Stimulated activated CD4-positive, alpha-beta T cell treated with anti-CD3 and anti-CD28 coated beads, Interleukin-1b, Interleukin-23, amount 100 ng/mL, for 48 hours (primary cell): ENCODE measurements at regions not wholly inside any gene's neighbourhood (a gene's known extent, or its start where the extent isn't known, plus 50 kb on each side); places are given as distances from the start of the nearest gene placed in this dataset.
"Not testable (repeated sequence)": the region's sequence is repeated elsewhere in the genome, so short reads cannot be mapped to it uniquely, and the experiment has no call there.

Source experiments
- DNase-seq: peaks from one replicate; pipeline ENCODE4 v3.0.0-alpha.2; 2020

DNA sequence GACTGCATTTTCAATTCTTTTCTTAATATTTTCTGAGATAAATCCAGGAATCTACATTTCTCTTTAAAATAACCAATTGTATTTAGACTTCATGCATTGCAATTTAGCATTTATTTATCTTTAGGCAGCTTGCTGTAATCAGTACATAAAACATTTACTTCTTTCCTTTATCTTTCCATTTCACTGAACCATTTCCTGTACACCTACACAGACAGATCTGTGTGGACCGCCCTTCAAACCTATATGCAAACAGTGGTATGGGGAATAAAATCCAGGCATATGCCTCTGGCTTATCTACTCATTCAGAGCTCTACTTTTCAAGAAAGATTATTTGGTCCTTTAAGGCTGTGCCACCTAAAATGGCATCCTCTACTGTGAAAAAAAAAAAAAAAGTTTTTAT, 640.0 kb downstream of the MAT2B start:
- no peak for DNase-seq

DNA sequence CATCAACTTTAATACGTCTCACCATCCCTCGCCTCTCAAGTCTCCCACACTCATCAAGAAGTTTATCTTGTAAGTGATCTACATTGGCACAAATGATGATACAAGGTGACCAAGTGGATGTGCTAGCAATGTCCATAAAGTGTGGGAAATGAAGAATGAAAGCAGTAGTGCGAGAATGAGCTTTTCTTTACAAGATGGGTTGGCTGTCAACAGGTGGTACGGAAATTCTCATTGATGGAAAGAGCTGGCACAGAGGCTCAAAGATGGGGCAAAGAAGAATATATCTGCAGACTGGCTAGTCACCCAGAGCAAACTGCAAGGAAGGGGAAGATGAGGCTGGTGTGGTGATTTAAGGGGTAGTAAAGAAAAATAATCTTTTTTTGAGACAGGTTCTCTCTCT, 640.8 kb downstream of the MAT2B start:
- no peak for DNase-seq

DNA sequence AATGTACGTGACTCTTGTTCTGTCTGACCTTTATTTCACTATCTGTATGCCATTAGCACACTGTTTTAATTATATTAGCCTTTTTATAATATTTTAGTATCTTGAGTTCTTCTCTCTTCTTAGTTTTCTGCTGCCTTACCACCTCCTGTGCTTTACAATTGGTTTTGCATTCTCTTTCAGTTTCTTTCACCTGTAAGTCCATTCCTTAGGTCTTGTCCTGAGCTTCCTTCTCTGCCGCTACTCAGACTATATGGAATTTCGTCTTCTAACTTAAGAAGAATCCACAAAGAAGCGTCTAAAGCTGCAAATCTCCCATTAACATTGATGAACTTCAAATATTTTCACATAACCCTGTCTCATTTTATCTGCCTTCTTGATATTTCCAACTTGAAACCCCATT, 642.9 kb downstream of the MAT2B start:
- no peak for DNase-seq

DNA sequence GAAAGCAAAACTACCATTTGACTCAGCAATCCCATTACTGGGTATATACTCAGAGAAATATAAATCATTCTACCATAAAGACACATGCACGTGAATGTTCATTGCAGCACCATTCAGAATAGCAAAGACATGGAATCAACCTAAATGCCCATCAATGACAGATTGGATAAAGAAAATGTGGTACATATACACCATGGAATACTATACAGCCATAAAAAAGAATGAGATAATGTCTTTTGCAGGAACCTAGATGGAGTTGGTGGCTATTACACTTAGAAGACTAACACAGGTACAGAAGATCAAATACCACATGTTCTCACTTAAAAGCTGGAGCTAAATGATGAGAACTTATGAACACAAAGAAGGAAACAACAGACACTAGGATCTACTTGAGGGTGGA, 647.1 kb downstream of the MAT2B start:
- not testable (repeated sequence) for DNase-seq

DNA sequence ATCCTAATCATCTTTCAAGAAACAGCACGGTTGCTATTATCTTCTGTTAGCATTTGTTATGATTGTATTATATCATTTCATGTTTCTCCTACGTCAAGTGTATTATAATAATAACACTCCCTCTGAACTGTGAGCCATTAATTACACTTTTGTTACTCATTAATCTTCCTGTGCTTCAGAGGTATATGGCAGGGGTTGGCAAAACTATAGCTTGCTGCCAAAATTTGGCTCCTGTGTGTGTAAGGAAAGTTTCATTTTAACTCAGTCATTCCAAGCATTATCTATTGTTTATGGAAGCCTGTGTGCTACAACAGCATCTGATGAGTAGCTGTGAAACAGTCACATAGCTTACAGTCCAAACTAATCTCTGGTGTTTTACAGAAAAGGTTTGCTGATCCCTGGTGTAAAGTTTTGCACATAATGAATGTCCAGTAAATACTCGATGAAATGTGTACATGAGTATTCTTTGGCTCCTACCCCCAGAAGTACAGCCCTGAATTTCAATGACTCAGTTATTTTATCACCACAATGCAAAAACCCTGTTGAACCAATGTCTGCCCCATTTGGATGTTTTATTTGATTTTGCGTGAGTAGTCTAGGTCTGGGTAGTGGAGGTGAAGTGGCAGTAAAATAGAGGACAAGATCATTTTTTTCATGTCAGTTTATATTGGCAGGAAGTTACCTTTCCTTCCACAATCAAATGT, 648.2 kb downstream of the MAT2B start:
- no peak for DNase-seq

DNA sequence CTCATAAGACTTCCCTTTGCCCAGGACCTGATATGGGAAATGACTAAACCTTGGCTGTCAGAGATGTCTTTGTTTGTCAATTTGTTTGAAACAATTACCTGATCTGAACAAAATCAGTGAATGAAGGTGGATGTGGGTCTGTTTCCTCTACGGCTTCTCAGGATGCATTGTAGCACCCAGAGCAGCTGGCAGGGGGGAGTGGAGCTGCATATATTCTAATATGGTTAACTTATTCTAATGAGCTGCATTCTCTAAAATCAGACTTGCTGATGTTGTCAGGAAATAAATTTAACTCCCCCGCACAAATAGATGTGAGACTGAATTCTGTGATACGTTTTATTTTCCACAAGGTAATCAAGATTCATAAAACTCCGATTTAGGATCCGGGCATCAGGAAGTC, 665.4 kb downstream of the MAT2B start:
- no peak for DNase-seq

DNA sequence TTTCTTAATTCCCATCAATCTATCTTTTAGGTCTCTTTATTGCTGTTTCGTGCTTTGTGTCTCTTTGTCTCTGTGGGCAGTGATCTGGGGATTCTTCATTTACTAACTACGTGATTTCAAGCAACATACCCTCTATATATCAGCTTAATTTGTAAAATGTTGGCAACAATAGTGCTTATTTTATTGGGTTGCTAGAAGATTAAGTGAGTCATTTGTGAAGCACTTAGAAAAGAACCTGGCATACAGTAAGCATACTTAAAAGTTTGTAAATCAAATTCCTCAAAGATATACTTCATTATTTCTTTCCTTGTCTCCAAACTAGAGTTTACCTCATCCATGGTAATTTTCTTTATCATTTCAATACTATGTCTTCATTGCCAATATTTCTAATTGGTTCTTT, 669.7 kb downstream of the MAT2B start:
- DNase-seq, result no peak

DNA sequence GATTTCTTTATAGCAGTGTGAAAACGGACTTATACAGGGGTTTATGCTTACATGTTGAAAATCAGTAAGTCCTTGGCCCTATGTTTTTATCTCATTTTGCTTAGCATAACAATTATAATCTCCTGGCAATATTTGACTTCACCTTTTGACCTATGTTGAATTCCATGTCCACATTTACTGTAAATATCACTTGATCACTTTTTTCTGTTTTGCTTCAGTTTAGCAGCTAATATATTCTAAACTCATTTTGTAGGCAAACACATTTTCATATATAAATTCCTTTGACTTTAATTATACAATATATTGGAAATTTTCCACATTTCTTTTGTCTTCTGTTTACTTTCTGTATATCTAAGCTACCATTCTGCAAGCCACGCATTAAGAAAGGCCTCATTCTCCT, 674.0 kb downstream of the MAT2B start:
- no peak for DNase-seq

DNA sequence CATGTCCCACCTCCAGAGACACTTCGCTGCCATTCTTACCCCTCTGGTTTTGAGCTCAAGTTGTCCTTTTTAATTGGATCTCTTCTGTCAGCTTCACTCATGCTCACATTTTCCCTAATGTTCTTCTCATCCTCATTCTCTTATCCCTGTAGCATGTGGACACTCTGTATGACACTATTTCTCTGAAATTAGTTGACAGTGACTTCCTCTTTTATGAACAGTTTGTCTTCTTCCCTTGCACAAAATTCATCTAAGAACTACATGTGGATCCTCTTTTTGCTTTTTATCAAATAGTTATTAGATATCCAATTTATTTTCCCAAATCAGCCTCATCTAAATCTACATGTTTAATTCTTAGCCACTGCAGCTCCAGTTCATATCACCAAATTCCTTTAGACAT, 676.2 kb downstream of the MAT2B start:
- no peak for DNase-seq

DNA sequence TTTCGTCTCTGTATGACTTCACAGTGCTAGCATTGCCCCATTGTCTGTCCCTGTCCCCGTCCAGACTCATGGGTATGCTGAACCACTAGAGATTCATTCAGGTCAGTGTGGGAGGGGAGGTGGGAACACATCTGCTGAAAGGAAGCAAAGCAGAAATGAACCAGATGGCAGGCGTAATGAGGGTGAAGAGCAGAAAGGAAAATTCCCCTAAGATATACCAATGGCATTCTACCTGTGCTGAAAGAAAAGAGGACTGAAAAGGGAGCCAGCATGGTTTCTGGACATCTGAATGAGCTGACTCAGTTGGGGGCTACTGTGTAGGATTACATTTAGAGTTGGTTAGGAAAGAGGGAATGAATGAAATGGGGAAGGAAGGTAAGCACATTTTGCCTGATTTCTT, 678.7 kb downstream of the MAT2B start:
- no peak for DNase-seq

DNA sequence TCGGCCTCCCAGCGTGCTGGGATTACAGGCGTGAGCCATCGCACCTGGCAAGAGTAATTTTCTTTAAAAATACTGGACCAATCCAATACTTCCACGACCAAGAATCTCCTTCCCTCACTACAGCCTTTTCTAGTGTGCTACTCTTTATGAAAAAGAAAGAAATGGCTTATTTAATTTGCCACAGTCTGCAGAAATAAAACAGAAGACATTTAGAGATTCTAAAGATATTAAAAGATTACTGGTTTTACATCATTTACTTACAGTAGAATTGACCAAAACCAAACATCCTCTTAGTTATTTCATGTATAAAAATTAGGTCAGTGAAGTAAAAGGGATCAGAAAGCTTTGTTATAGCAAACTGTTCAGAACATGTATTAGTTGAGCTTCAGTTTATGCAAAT, 679.6 kb downstream of the MAT2B start:
- DNase-seq, result no peak

DNA sequence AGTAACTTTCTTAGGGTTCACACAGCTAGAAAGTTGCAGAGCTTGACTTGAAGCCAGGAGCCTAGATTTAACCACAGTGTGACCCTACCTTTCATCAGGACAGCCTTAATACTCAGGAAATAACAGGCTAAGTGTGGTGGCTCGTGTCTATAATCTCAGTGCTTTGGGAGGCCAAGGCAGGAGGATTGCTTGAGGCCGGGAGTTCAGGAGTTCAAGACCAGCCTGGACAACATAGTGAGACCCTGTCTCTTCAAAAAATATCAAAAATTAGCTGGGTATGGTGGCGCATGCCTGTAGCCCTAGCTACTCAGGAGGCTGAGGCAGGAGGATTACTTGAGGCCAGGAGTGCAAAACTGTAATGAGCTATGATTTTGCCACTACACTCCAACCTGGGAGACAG, 681.1 kb downstream of the MAT2B start:
- DNase-seq, result no peak

DNA sequence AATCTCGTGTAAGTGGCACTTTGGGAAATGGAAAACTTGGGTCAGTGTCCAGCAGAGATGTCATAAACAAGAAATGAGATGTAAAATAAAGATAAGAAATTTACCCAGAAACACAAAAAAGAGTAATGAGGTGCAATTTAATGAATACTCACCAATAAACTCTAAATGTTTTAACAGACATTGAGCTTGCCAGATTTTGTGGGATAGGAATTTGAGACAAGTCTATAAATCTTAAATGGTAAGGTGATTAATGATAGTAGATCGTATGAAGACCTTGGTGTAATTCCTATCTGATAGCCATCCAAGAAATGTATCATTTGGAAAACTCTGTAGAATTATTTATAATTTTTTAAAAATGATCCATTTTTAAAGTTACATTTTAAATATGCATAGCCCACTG, 682.4 kb downstream of the MAT2B start:
- DNase-seq, result no peak

DNA sequence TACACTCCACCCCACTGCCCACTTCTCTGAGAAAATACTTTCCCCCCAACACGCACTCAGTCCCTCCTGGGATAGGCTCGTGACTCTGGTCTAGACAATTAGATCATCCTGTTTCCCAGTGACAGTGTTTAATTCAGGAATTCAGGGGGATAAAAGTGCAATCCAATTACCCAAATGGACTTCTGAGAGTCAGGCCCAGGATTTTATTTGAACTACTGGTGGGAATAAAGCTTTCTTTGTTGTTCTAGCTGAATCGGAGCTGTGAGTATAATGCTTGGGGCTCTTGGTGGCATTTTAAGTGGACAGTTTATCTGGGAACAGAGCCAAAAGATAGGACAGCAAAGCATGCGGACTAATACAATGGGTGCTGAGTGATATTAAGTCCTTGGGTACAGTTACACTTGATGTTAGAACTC, 683.3 kb downstream of the MAT2B start:
- DNase-seq, result no peak

DNA sequence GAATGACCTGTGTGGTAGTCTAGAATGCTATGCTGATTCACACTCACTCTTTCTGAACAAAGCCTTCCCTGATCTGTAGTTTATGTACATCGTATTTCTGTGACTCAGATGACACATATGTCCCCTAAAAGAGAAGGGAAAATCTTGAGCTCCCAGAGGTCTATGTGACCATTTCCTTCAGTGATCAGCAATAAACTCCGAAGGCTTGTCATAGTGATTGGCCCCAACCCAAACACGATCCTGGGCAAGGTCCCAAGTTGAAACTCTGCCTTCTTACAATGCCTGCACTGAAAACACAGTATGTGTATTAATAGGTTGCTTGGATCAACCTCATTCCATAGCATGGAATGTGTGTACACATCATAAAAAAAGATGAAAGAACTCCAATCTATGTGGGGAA, 685.8 kb downstream of the MAT2B start:
- DNase-seq, result no peak

DNA sequence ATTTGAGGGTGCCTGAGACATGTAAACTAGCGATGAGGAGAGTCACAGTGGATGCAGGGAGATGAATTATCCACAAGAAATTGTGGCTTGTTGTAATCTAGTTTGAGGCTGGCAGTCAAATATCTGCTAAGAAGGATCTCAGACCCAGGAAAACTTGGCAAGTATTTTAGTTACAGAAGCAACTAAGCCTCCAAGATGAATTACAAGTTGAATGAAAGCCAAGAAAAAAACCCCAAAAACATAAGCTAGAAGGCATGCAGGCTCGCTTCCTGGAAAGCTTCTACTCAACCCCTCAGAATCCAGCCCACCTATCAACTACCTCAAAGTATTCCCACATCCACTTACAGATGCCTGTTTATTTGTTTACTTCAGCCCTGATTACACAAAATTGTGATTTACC, 696.9 kb downstream of the MAT2B start:
- no peak for DNase-seq

DNA sequence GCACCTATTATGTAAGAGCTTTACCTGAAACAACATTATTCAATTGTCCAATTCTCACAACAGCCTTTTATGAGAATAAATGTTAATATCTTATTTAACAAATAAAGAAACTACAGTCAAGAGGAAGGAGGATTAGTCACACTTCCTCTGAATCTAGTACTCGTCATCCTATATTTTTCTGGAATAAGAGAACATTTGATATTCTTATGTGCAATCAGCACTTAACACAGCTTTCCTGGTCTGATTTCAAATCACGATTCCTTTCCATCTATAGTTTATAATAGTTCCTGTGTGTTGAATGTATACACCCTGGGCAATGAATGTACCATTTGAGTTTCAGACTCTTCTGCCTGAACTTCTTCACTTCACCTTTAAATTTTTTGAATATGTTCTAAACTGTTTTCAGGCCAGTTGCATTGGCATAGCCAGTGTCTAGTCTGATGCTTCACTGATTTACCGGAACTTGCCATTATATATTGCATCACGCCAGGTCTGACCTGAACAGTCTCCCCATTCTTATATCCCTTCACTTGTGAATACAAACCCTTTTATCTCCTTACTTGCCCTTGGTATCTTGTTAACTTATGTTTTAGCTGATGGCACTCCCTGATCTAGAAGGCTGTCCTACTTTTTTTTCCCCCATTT, 698.3 kb downstream of the MAT2B start:
- DNase-seq, result no peak

DNA sequence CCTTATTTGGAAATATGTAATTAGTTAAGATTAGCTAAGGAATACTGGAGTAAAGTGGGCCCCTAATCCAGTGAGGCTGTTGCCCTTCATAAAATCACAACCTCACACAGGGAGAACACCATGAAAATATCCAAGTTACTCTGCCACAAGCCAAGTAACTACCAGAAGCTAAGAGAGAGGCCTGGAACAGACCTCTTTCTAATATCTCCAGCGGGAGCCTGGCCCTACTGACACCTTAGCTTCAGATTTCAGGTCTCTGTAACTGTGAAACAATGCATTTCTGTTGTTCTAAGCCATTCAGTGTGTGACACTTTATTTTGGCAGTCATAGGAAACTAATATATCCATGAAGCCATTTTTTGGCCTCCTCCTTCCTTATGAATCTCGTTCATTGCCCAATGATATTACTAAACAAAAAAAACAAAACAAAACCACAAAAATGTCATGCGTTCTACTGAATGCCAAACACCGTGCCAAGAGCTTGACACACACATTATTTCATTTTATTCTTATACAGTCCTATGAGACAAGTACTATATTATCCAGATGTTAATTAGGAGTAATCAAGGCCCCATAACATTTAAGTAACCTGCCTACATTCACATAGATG, 699.0 kb downstream of the MAT2B start:
- no peak for DNase-seq

DNA sequence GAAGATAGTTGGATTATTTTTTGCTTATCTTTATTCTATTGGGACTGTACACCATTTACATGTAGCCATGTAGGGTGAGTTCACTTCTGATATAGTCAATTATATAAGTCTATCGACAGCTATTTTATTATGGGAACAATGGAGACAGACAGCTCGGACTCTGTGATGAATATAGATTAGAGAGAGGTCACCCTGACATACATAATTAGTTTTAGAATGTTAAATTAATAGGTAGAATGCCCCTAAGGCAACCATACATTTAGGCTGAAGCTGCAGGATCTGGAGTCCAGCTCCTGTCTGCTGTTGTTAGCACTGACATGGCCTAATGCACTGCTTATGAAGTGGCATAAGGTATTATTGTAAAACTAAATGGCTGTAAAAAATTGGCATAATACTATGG, 700.8 kb downstream of the MAT2B start:
- no peak for DNase-seq

DNA sequence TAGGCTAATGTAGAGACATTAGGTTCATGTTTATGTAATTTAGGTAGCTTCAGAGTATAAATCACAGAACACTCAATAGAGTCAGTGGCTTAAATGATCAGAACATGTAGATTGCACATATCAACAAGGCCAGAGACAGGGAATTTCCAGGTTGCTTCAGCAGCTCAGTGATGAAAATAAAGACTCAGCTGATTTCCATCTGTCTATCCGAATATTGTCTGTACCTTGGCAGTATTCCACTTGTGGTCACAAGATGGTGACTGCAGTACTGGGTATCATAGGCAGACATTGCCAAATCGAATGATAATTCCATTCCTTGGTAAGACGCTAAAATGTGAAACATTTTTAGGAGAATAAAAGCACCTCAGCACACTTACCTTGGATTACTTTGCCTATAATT, 702.2 kb downstream of the MAT2B start:
- DNase-seq, result no peak

DNA sequence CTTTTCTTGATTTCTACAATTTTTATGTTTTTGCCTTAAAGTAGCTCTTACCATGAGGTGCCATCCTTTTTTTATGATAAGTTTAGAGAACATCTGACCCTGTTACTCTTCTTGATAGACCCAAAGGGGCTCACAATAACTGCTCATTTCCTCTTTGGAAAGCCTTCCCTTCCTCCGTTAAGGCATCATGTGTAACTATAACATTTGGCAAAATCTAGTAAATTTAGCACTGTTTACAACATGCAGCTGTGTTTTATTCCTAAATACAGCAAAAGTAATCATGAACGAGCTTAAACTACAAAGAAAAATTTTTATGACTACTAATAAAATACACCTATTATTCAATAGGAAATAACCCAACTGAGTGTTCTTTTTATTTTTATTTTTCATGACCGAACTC, 705.1 kb downstream of the MAT2B start:
- no peak for DNase-seq

DNA sequence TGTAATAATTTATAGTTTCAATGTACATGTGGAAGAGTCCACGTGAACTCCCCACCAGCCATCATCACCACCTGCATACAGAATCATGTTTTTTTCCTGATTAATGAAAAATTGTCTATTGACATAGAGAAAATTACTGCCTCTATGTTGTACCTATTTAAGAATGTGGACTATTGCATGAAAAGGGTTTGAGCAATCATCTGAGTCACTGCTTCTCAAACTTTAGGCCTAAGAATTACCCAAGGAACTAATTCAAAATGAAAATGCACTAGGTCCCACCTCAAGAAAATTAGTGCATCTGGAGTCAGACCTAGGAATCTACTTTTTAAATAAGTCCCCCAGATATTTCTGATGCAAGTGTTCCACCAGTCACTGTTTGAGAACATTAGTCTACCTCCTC, 709.3 kb downstream of the MAT2B start:
- no peak for DNase-seq

DNA sequence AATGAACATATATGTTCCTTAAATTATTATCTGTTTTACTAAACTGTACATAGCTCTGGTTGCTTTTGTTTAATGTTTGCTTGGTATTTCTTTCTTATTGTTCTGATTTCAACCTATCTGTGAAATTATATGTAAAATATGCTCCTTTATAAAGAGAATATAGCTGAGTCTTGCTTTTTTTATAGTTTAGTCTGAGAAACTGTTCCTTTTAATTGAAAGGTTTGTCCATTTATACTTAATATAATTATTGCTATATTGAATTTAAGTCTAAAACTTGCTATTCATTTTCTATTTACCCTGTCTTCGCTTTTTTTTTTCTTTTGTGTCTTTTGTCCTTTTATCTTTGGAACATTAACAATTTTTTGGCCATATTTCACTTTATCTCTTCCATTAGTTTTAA, 712.0 kb downstream of the MAT2B start:
- DNase-seq, result no peak

DNA sequence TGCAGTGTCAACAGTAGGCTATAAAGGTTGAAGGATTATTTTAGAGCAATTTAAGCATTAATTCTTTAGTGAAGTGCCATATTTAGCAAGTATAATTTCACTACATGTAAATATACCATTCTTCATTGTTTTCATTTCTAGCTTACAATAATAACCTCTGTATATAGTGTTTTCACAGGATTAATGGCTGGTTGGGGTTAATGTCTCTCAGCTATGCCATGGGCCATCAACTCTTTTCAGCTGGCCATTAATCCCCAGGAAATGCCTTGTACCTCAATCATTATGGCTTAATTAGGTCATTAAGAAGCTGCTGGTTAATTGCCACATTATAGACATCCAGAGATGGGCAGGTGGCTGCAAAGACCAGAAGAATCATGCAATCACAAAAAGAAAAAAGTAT, 715.1 kb downstream of the MAT2B start:
- DNase-seq, result no peak

DNA sequence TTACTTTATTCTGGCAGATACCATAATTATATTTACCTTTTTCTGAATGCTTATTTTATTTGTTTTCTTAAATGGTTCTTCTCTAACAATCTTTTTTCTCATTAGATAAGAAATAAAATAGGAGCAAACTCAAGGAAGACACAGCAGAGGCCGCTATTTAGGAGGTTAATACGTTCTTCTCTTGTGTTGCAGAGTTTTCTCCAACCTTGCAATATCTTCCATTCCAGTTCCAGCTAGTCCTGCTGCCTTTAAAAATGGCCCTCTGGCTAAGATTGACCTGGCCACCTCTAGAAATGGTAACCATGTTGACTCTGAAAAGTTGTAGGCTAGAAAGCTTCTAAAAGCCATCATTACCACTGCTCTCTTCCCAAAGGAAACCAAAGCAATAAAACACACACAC, 718.8 kb downstream of the MAT2B start:
- DNase-seq, result no peak
